GM18508 (cell line): ENCODE measurements at regions not wholly inside any gene's neighbourhood (a gene's known extent, or its start where the extent isn't known, plus 50 kb on each side); places are given as distances from the start of the nearest gene placed in this dataset.
A peak's percentile ranks its signal among the peaks of the same experiment; 100 is the strongest.

Source experiments
- ATAC-seq: cut with Tn5 transposase; IDR thresholded peaks from one replicate; pipeline ENCODE4 v1.9.1; 2021; ENCODE audit warnings: moderate number of reproducible peaks; ENCODE audit not compliant: insufficient read depth, unreplicated experiment

DNA sequence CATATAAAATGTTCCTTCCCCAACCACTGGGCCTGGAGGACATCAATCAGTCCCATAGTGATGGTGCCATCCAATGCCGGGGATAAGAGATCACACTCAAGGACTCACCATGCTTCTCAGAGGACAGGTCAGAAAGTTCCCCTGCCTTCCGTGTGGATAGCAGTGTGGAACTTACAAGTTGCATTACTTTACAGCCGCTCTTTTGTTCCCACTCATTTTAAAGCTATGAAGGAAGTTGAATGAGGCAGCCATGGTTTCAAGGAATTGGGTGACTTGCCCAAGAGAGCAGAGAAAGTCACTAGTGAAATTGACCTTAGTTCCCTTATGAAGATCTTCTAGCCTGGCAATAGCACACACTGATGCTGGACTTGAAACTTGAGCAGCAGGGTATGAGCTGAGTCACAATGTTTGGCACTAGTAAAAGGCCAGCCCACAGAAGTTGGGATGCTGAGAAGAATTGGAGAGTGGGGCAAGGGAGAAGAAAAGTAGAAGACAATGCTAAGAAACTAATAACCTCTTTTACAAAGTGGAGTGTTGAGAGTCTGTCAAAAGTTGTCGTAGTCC, 78.7 kb downstream of the CXCL12 start:
- ATAC-seq = no peak

DNA sequence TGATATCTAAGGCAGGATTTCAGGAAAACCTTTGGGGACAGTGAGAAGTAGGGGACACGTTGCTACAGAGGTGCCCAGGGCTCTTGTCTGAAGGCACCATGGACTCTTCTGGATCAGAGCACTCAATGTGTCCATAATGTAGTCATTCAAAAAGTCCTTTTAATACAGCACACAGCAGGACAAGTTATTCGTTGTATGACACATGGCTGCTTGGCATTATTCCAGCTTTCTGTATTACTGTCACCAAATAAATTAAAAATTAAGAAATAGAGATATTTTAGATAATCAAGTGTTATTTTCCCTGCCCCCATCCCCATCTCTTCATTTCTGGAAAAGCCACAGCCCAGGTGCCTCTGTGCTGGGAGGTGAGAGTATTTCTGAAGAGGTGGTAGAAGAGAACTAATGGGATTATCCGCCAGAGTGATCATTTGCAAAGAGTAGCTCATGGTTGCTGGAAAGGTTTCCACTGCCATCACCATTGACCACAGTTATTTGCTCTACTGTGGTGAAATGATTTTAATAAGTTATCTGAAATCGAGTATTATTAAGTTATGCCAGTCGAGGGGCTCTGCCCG, 83.0 kb downstream of the CXCL12 start:
- no peak for ATAC-seq

DNA sequence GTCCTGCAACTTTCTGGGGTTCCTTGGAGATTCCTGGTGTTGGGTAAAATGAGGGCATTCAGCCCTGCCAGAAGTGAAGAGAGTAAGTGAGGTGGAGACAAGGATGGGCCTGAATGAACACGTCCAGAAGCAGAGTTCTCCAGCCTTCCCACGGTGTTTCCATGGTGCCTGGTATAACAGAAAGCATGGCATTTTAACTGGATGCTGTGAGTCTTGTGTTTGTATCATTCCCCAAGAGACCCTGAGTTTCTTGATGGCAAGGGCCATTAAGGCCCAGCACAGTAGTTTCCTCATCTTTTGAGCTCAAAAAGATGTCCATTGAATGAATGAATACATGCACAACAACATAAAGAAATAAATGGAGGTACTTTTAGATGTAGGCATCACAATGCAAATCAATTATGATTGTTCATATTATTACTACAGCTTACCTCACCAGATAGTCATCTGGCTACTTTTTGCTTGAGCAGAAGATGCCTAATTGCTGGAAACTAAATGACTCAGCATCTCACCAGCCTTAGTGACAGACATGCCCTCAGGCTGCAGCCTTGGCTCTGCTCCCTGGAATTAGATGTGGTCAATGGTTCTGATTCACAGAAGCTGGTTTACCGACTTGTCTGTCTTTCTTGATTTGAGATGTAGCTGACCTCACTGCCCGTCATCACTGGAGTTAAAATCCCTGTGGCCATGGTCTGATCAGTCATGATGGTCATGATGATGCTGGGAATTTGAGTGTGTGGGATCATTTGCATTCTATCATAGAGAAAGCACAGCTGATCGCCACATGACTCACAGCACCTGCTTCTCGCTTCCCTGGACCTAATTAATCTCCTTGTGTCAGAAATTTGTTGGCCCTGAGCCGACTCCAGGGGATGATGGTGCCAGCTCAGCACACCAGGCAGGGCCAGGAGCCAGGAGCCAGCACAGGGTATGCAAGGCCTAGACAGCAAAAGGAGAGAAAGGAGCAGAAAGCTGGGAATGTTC, 83.9 kb downstream of the CXCL12 start:
- peak; percentile 84 for ATAC-seq

DNA sequence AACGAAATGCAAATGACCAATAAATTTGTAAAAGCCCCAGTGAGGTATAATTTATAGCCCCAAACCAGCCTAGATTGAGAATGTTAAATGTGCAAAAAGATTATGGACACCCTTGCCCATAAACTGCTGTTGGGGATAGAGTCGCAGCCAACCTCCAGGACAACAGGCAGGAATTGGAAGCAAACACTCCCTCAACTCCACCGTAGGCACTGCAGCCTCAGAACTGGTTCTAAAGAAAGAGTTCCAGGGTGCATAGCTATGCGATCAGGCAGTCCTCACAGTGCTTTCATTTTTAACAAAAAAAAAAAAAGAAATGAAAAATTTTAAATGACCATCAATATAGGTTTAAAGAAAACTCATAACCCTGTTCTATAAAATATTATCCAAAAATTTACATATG, 86.2 kb downstream of the CXCL12 start:
- no peak for ATAC-seq

DNA sequence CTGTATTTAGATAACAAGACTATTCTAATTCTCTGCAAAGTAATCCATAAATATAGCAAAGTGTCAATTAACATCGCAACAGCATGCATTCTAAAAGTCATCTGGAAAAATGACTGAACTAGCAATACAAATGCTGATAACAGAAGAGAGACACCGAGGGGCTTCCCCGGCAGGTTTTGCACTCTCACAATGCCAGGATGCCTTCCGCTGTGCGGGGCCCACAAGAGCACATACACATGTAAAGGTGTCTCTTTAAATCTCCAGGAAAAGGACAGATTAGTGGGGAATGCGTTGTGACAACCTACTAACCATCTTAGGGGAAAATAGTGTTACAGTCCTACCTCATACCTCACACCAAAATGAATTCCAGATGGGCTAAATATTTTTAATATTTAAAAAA, 86.9 kb downstream of the CXCL12 start:
- no peak for ATAC-seq

DNA sequence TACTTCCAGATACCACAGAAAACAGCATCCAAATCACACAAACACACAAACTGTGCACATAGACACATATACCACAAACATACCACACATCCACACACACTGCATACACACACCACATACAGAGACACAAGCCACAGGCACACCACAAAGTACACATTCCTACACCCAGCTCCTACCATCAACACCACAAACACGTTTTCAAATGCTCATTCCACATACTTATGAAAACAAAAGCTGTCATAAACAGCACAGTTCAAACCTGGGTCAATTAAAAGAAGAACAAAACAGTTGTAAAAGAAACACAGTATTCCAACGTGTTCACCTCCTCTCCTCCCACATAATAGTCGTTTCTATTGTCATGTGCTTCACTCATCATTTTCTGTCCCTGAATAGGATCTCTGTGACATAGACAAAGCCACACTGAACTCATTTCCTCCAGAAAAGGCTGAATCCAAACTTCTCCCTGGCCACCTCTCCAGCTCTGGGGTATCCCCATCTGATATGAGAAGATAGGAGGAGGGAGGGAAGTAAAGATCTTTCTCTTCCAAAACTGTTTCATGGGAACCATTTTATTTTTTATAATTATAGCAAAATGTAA, 89.2 kb downstream of the CXCL12 start:
- no peak for ATAC-seq

DNA sequence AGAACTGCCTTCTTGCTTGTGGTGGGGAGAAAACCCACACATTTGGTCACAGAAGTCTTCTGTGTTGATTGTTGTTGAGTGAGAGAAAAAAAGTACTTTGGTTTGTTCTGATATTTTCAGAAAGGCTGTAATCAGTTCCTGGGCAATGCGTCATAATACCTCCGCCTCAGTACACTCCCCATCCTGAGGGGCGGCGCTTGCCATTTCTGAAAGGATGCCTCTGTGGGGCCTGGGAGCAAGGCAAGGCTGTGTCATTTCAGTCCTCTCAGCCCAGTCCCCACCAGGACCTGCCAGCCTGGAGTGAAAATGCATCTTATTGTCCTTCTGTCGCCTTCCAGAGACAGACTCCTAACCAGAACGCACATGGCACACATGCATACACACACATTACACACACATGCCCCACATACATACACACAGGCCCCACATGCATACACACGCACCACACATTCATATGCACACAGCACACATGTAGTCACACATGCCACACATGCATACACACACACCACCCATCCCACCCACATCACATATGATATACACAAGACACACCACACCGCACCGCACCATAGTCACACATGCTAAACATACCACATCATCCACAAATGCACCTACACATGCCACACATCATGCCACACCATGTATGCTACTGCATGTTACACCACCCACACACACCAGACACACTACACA, 90.0 kb downstream of the CXCL12 start:
- no peak for ATAC-seq

DNA sequence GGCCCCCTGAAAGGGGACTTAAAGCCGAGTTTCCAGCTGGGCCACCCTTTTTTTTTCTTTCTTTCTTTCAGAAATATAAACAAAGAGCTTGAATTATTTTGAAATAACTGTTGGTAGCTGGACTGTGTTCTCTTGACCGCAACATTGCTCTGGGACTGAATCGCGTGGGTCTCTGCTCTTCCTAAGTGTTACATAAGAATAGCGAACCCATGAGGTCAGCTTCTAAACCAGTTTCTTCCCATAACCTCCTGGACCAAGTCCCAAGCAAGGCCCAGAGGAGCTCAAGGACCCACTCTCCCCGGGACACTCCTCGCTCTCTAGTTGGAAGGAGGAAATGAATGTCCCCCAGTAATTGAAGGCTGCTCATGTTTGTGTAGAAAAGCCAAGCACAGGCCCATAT, 91.1 kb downstream of the CXCL12 start:
- no peak for ATAC-seq

DNA sequence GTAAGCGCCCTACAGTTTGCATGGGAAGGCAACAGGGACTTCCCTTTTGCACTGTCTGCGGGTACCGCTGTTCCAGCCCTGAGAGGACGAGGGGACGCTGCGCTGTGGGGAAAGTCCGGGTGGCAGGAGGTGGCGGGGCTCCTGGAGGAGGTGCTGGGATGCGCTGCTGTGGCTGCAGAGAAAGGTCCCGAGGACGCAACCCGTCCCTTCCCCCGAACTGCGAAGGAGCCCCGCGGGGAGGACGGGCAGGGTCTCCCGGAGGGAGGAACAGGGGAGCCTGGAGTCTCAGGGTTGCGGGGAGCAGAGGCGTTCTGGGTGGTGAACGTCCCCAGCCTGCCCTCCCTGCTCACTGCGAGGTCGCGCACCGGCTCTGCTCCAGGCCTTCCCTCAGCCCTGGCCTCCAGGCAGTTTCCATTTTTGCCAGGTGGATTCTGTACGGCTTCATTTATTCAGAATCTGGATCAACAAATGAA, 91.6 kb downstream of the CXCL12 start:
- no peak for ATAC-seq

DNA sequence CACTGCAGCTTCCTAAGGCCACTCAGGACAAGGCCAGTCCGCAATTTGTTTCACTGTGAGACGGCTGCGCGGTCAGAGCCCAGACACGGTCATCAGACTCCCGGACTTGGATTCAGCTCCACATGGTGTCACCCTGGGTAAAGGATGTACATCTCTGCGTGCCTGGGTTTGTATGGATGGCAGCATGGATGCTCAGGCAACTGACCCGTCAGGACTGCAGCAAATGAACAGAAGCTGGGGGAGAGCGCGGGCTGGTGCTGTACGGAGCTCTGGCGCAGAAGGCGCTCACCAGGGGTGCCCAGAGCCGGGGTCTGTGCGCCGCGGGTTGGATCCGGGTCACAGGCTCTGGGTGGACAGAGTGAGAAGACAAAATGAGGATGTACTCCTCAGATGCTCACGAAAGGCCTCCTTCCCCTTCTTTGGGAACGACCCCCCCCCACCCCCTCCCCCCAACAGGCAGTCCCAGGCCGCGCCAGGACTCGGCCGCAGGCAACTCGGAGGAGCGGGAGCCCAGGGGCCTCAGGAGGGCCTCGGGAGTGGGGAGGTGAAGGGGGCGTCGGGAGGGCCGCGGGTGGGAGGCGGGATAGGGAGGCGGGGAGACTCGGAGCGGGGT, 92.4 kb downstream of the CXCL12 start:
- ATAC-seq = no peak

DNA sequence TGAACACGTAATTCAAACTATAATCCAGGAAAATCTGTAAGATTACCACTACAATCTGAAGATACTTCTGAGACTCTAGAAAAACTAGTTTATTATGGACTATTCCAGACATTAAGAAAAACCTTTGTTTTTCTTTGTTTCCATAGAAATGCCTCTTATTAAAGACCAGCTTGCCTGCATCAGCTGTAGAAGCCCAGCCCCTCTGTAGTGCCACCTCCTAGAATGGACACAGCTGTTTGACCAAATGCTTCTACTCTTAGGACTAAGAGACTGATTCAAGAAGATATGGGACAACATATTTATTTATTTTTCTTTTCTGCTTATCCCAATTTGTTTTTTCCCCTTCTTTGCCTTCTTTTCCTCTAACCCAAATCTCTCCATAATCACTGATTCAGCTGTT, 93.8 kb downstream of the CXCL12 start:
- ATAC-seq = no peak

DNA sequence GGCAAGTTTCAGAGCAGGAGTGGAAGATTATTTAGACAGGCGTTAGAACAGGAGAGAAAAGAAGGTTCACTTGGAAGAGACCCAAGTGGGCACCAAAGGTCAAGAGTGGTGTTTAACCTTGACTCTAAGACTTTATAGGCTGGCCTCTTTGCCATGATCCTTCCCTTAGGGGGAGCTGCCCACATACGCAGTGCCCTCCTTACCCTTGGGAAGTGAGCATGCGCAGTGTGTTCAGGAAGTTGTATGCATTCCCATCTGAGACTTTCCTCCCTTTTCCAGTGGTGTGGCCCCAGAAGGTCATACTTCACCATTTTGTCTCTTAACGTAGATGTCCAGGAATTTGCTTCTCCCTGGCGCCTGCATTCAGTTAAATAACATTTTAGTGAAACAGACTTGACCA, 95.8 kb downstream of the CXCL12 start:
- ATAC-seq = no peak

DNA sequence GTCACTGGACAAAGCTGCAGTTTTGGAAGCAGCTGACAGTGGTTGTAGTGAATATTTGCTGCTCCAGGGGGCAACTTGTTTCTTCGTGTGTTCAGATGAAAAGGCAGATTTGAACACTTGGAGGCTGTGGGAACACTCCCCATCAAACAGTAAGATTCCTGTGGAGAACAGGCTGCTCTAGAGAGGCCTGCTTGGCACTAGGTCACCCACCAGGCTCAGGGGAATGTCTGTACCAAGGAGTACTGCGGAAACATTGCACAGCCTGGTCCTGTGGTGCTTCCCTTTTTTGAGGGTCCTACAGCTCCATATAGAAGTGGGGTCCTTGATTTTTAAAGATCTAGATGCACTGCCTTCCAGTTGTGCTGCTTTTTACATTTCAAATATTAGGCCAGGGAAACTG, 97.5 kb downstream of the CXCL12 start:
- no peak for ATAC-seq

DNA sequence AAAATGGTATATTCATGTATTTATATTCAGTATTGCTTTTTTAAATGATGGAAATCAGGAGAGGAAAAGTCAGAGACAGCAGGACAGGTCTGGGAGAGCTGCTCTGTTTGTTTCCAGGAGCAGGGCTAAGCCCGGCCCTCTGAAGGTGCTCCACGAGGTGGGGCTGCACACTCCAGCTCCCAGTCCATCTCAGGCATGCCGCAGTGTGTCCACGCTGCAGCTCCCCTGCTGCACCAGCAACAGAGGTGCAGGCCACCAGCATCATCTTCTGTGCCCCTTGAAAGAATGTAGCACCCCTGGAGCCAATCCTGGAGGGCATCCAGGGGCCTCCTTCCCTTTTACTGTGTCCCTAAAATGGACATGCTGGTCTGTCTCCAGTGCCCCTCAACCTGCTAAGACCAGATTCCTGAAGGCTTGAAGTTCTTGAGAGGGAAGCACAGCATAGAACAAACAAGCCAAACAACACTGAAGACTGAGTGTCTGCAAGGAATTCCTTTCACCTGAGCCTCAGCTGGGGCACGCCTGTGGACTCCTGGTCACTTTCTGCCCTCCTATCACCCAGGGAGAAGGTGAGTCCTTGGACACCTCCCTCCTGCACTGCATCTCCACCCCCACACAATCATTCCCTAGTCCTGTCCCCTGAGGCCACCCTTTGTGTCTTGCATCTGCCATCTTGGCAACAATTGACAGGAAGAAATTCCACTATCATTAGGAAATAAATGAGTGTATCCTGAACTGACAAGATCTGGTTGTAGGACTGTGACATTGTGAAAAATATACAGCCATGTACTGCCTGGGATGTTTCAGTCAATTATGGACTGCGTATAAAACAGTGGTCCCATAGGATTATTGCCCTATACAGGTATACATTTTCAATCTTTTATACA, 100.5 kb downstream of the CXCL12 start:
- ATAC-seq = no peak

DNA sequence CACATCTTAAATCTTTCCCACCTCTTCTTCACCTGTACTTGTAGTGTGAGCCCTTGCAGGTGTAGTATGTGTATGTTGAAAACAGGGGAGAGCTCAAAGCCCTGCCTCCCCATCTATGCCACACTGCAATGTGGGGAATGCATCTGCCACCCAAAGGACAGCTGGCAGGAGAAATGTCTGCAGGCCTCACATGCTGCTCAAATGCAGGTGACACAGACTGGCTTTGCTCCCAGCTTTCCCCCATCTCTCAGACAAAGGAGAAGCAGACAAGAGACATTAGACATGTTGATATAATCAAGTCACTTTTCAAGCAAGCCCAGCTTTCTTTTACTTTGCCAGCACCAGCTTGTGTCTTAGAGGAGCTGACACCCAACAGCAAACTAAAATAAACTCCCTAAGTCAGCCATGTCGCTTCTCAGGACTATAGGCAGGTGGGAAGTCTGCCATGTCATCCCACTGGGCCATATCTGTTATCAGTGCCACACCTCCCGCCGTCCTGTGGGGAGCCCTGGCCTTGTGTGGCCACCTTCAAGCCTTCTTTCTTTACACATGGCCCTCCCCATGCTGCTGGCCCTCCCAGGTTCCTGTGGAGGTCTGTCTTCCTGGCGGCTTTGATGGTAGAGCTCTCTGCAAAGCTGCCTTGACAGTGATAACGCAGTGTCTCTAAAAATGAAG, 102.1 kb downstream of the CXCL12 start:
- ATAC-seq = no peak

DNA sequence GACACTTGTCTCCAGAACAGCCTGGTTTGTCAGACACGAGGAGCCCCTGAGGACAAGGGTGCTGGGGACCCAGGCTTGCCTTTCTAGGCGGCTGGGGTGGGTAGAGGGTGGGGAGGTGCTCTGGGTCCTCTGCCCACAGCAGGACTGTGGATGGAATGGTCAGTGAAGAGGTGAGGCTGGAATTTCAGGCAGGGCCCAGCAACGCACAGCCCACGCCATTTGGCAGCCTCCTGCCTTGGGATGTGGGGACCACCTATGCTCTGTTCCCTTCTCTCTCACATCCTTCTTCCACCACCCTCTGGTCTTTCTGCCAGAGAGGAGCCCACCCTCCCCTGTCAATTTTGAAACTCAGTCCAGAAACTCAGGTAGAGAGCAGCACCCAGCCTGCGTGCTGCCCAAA, 103.2 kb downstream of the CXCL12 start:
- no peak for ATAC-seq

DNA sequence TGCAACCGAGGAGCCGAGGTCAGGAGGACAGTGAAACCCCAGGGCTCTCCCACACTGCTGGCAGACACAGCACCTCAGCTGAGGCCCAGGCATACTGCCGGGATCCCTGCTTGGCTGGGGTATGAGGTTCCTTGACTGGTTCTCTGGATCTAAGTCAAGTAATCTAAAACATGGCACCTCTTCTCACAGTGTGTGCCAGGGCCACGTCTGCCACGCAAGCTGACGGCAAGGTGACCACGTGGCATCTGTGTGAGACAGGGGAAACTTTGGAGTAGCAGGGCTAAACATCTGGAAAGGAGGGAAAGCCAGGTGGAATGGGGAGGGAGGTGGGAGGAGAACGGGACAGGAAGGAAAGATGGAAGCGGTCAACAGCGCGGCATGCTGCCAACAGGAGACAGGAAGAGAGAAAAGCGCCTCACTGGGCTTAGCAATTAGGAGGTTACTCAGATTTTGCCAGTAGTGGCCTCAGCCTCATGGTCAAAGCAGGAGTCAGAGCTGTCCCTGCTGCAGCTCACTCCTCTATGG, 103.7 kb downstream of the CXCL12 start:
- ATAC-seq = no peak
